Smooth muscle cell (in vitro differentiated cells): ENCODE measurements at regions not wholly inside any gene's neighbourhood (a gene's known extent, or its start where the extent isn't known, plus 50 kb on each side); places are given as distances from the start of the nearest gene placed in this dataset.

Experiments
- DNase-seq: peaks from one replicate; lab custom pipeline; 2025; ENCODE audit not compliant: unreplicated experiment; lab: John Stamatoyannopoulos, UW
- H2AFZ ChIP-seq: fragments of 200-600 bp; sonication (generic); 2 replicates; pipeline ENCODE4 v1.6.0; 2016; ENCODE audit warnings: antibody characterized with exemption, low read depth, mild to moderate bottlenecking
- H3F3A ChIP-seq: fragments of 200-600 bp; sonication (generic); 2 replicates; pipeline ENCODE4 v1.6.0; 2017; ENCODE audit warnings: antibody characterized with exemption, low read depth
- H3K27ac ChIP-seq: fragments of 200-600 bp; sonication (generic); 2 replicates; pipeline ENCODE4 v1.5.1; 2016; ENCODE audit warnings: low read depth, mild to moderate bottlenecking
- H3K27me3 ChIP-seq: fragments of 200-600 bp; sonication (generic); 2 replicates; pipeline ENCODE4 v1.6.1; 2016; ENCODE audit warnings: low read depth, mild to moderate bottlenecking
- H3K36me3 ChIP-seq: fragments of 200-600 bp; sonication (generic); 2 replicates; pipeline ENCODE4 v1.5.1; 2016; ENCODE audit warnings: low read depth
- H3K4me1 ChIP-seq: fragments of 200-600 bp; sonication (generic); 2 replicates; pipeline ENCODE4 v1.5.1; 2016; ENCODE audit warnings: low read depth
- H3K4me2 ChIP-seq: fragments of 200-600 bp; sonication (generic); 2 replicates; pipeline ENCODE4 v1.6.0; 2016; ENCODE audit warnings: mild to moderate bottlenecking
- H3K4me3 ChIP-seq: fragments of 200-600 bp; sonication (generic); 2 replicates; pipeline ENCODE4 v1.5.1; 2016; ENCODE audit warnings: mild to moderate bottlenecking
- H3K79me2 ChIP-seq: fragments of 200-600 bp; sonication (generic); 2 replicates; pipeline ENCODE4 v1.6.0; 2016; ENCODE audit warnings: low read depth, mild to moderate bottlenecking
- H3K9ac ChIP-seq: fragments of 200-600 bp; sonication (generic); 2 replicates; pipeline ENCODE4 v1.6.0; 2016; ENCODE audit warnings: low read depth
- H3K9me3 ChIP-seq: fragments of 200-600 bp; sonication (generic); replicated peaks from 2 replicates; pipeline ENCODE4 v1.5.1; 2016; ENCODE audit warnings: low read depth
- H4K20me1 ChIP-seq: fragments of 200-600 bp; sonication (generic); 2 replicates; pipeline ENCODE4 v1.6.0; 2016; ENCODE audit warnings: low read depth
- CTCF ChIP-seq: fragments of 200-600 bp; sonication (generic); IDR thresholded peaks from 2 replicates; pipeline ENCODE4 v1.5.1; 2017; ENCODE audit warnings: borderline replicate concordance, mild to moderate bottlenecking, antibody characterized with exemption; ENCODE audit not compliant: insufficient read depth, poor library complexity, severe bottlenecking
- WGBS: methylation state at CpG from one replicate; pipeline ENCODE4 v1.1.7; 2016; ENCODE audit warnings: low lambda C conversion rate; 5-methylcytosine and 5-hydroxymethylcytosine counted together

GRCh38 chr5:124309241-124309980 is 437.0 kb downstream of the ZNF608 start:
- 16% methylated on average over 11 of the region's 11 CpGs for WGBS
- Histone ChIP-seq H3K4me3 (no peak overlapping the region), H3K79me2 (no peaks in the 10 kb centered on the region), H3F3A (peaks cover 5% of the 10 kb centered on the region), H3K9me3 (no peaks in the 10 kb centered on the region), H3K9ac (no peak overlapping the region), H3K27ac (no peak overlapping the region), H3K4me1 (peaks cover 23% of the 10 kb centered on the region), H3K36me3 (no peaks in the 10 kb centered on the region), H3K27me3 (no peaks in the 10 kb centered on the region), H2AFZ (peak overlapping the region; percentile 92), H3K4me2 (peak overlapping the region; percentile 65), H4K20me1 (no peaks in the 10 kb centered on the region)
- DNase-seq = no peak
- TF ChIP-seq CTCF = no peak

GRCh38 chr5:124303366-124303765 is 443.1 kb downstream of the ZNF608 start:
- Histone ChIP-seq H3K9me3 (no peaks in the 10 kb centered on the region), H3K79me2 (no peaks in the 10 kb centered on the region), H3K27ac (peak overlapping the region; percentile 94), H3K4me3 (no peak overlapping the region), H4K20me1 (no peaks in the 10 kb centered on the region), H3K9ac (no peak overlapping the region), H3K4me2 (peak overlapping the region; percentile 76), H2AFZ (no peak overlapping the region), H3K36me3 (no peaks in the 10 kb centered on the region), H3K4me1 (peaks cover 18% of the 10 kb centered on the region), H3K27me3 (no peaks in the 10 kb centered on the region), H3F3A (peaks cover 6% of the 10 kb centered on the region)
- no peak for TF ChIP-seq CTCF
- DNase-seq = no peak
- 79% methylated on average over 1 of the region's 1 CpG for WGBS

- H3K27me3 ChIP-seq = no peaks in the 10 kb centered on the region
- no peaks in the 10 kb centered on the region for H3K79me2 ChIP-seq
- peak overlapping the region; percentile 55 for H3K9ac ChIP-seq
- no peak for DNase-seq
- H3K4me3 ChIP-seq = no peak overlapping the region
- WGBS = 17% methylated on average over 2 of the region's 2 CpGs
- H3K4me2 ChIP-seq = peak overlapping the region; percentile 76
- peak overlapping the region; percentile 54 for H2AFZ ChIP-seq
- H3K36me3 ChIP-seq = no peaks in the 10 kb centered on the region
- H3K27ac ChIP-seq = peak overlapping the region; percentile 94
- peaks cover 6% of the 10 kb centered on the region for H3F3A ChIP-seq
- TF ChIP-seq CTCF = no peak
- H3K4me1 ChIP-seq = peaks cover 17% of the 10 kb centered on the region
- no peaks in the 10 kb centered on the region for H4K20me1 ChIP-seq
- no peaks in the 10 kb centered on the region for H3K9me3 ChIP-seq
Observed at GRCh38 chr5:124302533-124302932, 443.9 kb downstream of the ZNF608 start.

GRCh38 chr5:124301850-124302249 is 444.6 kb downstream of the ZNF608 start:
- H2AFZ ChIP-seq = no peak overlapping the region
- H3F3A ChIP-seq = peaks cover 6% of the 10 kb centered on the region
- no peaks in the 10 kb centered on the region for H3K36me3 ChIP-seq
- no peak for DNase-seq
- H3K4me1 ChIP-seq = peaks cover 17% of the 10 kb centered on the region
- no peak for TF ChIP-seq CTCF
- H3K9ac ChIP-seq = peak overlapping the region; percentile 55
- H3K27ac ChIP-seq = peak overlapping the region; percentile 94
- no peaks in the 10 kb centered on the region for H3K9me3 ChIP-seq
- no peaks in the 10 kb centered on the region for H3K79me2 ChIP-seq
- H3K4me3 ChIP-seq = no peak overlapping the region
- no peaks in the 10 kb centered on the region for H4K20me1 ChIP-seq
- no peaks in the 10 kb centered on the region for H3K27me3 ChIP-seq
- H3K4me2 ChIP-seq = peak overlapping the region; percentile 76
- 3% methylated on average over 2 of the region's 2 CpGs for WGBS
